GM12874 (cell line): ENCODE measurements at regions not wholly inside any gene's neighbourhood (a gene's known extent, or its start where the extent isn't known, plus 50 kb on each side); places are given as distances from the start of the nearest gene placed in this dataset.

Experiments
- CTCF ChIP-seq: IDR thresholded peaks from 2 replicates; pipeline ENCODE4 v1.5.1; 2011; ENCODE audit warnings: low read depth, mild to moderate bottlenecking, control low read depth, low read length, moderate library complexity; ENCODE audit not compliant: insufficient read depth

- no peak for TF ChIP-seq CTCF
These were observed 427.6 kb downstream of the TBL1XR1 start for GRCh38 chr3:176769547-176770190.

GRCh38 chr3:176767385-176767784 is 429.9 kb downstream of the TBL1XR1 start:
- TF ChIP-seq CTCF = no peak

GRCh38 chr3:176766862-176767261 is 430.4 kb downstream of the TBL1XR1 start:
- TF ChIP-seq CTCF = no peak

- no peak for TF ChIP-seq CTCF
These were observed 431.8 kb downstream of the TBL1XR1 start for GRCh38 chr3:176765382-176765900.

GRCh38 chr3:176759815-176760506 is 437.3 kb downstream of the TBL1XR1 start:
- no peak for TF ChIP-seq CTCF

- no peak for TF ChIP-seq CTCF
These were observed 439.9 kb downstream of the TBL1XR1 start for GRCh38 chr3:176757429-176757828.

- no peak for TF ChIP-seq CTCF
These were observed 441.3 kb downstream of the TBL1XR1 start for GRCh38 chr3:176755977-176756376.
